ENCODE measurements at regions not wholly inside any gene's neighbourhood (a gene's known extent, or its start where the extent isn't known, plus 50 kb on each side); places are given as distances from the start of the nearest gene placed in this dataset.

DNA sequence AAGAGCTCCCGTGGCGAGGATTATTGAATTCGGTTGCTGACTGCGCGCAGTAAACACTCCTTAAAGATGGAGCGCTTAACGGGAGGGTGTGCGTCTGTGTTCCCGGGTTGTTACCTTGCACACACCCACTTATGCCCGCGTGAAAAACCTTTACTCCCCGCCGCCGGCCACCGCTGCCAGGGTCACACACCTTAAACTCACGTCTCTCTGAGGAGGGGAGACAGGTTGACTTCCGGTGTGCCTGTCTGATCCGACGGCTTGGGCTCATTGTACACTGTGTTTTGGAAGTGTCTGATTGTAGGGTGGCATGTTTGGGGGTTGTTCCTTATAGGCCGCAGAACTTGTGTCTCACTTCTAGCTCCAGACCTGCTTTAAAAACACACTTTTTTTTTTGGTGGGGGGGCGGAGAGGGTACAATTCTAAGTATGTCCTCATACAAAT is 66.8 kb downstream of the KPNA2 start:
- TF ChIP-seq, protein P1, sequence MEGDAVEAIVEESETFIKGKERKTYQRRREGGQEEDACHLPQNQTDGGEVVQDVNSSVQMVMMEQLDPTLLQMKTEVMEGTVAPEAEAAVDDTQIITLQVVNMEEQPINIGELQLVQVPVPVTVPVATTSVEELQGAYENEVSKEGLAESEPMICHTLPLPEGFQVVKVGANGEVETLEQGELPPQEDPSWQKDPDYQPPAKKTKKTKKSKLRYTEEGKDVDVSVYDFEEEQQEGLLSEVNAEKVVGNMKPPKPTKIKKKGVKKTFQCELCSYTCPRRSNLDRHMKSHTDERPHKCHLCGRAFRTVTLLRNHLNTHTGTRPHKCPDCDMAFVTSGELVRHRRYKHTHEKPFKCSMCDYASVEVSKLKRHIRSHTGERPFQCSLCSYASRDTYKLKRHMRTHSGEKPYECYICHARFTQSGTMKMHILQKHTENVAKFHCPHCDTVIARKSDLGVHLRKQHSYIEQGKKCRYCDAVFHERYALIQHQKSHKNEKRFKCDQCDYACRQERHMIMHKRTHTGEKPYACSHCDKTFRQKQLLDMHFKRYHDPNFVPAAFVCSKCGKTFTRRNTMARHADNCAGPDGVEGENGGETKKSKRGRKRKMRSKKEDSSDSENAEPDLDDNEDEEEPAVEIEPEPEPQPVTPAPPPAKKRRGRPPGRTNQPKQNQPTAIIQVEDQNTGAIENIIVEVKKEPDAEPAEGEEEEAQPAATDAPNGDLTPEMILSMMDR (conservative IDR thresholded peaks at IDR 0.05; ENCODE audit: low read depth, low read length) = no peak
- TF ChIP-seq, protein P2, sequence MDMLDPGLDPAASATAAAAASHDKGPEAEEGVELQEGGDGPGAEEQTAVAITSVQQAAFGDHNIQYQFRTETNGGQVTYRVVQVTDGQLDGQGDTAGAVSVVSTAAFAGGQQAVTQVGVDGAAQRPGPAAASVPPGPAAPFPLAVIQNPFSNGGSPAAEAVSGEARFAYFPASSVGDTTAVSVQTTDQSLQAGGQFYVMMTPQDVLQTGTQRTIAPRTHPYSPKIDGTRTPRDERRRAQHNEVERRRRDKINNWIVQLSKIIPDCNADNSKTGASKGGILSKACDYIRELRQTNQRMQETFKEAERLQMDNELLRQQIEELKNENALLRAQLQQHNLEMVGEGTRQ (IDR thresholded peaks at IDR 0.05; ENCODE audit: low read depth, low read length) = no peak
- TF ChIP-seq MXI1 (IDR thresholded peaks at IDR 0.05; ENCODE audit: borderline replicate concordance, low read depth, low read length) (no peak), CEBPB (IDR thresholded peaks at IDR 0.05; ENCODE audit: low read depth, low read length) (no peak), POLR2A (IDR thresholded peaks at IDR 0.05; ENCODE audit: low read depth, low read length) (no peak), RFX5 (IDR thresholded peaks at IDR 0.05; ENCODE audit: low read depth, low read length) (no peak), RCOR1 (IDR thresholded peaks at IDR 0.05; ENCODE audit: insufficient replicate concordance, low read length) (no peak), RAD21 (IDR thresholded peaks at IDR 0.05; ENCODE audit: low read length) (no peak), MAZ (IDR thresholded peaks at IDR 0.05; ENCODE audit: borderline replicate concordance, low read depth, low read length) (no peak), MAFK (IDR thresholded peaks at IDR 0.05; ENCODE audit: low read depth, low read length) (no peak), SMC3 (IDR thresholded peaks at IDR 0.05; ENCODE audit: low read depth, low read length) (no peak), FOS (IDR thresholded peaks at IDR 0.05; ENCODE audit: low read depth, low read length) (no peak), BHLHE40 (IDR thresholded peaks at IDR 0.05; ENCODE audit: low read depth, low read length) (no peak)
- TF ChIP-seq, protein P3, sequence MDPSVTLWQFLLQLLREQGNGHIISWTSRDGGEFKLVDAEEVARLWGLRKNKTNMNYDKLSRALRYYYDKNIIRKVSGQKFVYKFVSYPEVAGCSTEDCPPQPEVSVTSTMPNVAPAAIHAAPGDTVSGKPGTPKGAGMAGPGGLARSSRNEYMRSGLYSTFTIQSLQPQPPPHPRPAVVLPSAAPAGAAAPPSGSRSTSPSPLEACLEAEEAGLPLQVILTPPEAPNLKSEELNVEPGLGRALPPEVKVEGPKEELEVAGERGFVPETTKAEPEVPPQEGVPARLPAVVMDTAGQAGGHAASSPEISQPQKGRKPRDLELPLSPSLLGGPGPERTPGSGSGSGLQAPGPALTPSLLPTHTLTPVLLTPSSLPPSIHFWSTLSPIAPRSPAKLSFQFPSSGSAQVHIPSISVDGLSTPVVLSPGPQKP (IDR thresholded peaks at IDR 0.05; ENCODE audit: borderline replicate concordance, low read depth, low read length) = no peak

Data from IMR-90 (cell line).